NCI-H446 (cell line): ENCODE measurements at regions not wholly inside any gene's neighbourhood (a gene's known extent, or its start where the extent isn't known, plus 50 kb on each side); places are given as distances from the start of the nearest gene placed in this dataset.

Experiments
- DNase-seq, 2 experiments: peaks; one replicate each; lab custom pipeline; 2025; lab: John Stamatoyannopoulos, UW

DNA sequence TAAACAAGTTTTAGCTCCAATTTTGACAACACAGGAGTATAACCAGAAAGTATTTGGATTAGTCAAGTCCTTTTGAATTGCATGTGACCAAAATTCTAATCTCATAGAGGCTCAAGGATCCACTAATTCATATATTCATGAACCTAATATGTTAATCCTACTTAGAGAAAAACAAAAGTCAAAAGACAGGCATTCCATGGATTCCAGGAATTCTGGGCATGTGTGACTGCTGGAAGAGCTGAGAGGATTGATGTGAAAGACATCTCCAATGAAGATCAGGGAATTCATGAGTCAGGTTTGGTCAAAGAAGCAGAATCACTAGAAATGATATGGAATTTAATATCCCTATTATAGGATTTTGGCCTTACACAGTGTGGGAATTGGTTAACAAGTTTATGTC is 1494.6 kb upstream of the DDX18 start:
- no peak for DNase-seq

DNA sequence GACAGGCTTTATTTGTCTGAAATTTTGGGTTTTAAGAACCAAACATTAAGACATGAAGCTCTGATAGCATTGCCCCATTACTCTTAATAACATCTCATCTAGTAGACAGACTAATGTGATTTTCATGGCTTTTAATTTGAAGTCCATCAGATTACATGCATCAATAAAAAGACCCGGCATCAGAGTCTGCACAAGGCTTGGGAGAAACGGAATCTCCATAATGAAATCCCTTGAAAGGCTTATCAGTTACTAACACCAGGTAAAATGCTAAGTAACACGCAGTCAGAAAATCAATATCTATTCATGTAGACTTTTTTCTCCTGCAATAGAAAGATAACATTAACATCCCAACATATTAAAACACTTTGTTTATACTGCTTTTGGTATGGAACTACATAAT is 1485.2 kb upstream of the DDX18 start:
- no peak for DNase-seq

DNA sequence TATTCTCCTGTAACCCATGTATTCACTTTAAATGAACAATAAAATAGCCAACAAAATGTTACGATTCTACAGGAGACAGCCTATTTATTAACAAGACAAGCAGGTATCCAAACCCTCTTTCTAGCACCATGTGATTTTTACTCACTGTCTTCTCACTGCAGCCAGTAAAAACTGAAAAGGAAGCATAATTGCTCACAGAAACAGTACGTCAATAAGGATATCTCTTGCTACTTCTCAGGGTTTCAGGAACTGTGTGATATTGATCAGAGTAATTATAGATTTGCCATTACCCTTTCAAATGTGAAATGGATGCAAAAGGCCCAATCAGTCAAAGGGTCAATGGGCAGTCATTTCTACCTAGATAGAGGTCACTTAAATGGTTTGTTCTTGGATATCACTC is 1473.8 kb upstream of the DDX18 start:
- DNase-seq, result no peak

DNA sequence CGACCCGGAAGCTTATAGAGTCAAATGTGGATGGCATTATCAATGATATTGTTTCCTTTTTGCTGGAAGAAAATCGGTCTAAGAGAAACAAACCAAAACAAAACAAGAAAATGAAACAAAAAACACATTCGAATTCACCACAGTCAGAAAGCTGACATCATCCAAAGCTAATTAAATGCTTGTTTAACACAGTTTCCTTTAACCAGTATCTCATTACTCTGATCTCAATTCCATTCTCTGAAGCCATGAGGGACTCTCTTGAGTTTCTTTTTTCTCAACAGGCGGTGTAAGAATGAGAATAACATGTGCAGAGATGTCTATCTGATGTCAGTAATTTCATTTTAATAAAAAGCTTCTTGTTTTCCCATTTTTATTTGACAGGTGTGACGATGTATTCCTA is 1448.3 kb upstream of the DDX18 start:
- DNase-seq, result no peak

DNA sequence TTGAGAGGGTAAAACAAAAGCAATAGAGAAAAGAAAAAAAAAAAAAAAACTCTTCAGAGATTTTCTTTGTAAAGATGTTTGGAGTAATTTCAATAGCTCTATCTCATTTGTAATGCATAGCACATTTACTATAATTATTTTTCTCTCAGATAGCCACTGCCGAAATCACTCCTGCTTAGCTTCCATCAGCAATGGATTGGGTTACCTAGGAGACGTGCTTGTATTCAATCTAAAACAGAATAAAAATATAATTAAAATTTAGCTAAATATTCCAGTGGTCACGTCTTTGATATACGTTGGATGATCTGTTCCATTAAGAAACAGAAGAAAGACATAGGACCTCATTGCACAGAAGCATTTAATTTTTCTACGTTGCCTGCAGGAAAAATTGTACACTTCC is 1435.7 kb upstream of the DDX18 start:
- no peak for DNase-seq

DNA sequence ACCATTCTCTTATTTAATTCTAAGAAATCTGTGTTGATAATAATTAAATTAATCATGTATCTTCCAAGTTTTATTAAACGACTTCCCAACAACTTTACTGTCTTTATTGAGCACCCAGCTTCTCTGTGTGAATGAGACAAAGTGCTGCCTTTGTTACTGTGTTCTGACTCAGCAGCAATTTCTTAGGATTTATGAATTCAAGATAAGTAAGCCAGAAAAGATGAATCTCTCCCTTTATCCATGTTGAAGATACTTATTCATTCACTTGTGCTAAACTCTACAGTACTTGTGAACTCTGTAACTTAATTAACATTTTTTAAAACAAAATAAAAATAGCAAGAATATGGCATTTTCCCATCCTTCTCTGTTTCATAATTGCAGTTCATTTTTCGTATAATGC is 1403.3 kb upstream of the DDX18 start:
- no peak for DNase-seq

DNA sequence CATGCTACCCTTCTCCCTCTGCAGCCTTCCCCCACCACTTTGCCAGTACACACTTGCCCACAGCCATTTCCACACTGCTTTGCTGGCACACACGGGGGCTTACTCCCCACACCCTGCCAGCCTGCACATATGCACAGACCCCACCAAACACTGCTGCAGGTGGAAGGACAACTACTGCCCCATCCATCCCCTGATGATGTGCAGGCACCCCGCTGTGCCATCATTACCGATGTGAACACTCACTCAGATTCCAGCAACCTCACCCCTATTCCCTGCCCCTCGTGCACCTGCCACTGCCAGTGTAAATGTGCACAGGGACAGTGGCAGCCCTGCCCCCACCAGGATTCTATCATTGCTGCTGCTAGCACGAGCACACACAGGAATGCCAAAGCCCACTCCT is 1400.8 kb upstream of the DDX18 start:
- DNase-seq, result no peak

DNA sequence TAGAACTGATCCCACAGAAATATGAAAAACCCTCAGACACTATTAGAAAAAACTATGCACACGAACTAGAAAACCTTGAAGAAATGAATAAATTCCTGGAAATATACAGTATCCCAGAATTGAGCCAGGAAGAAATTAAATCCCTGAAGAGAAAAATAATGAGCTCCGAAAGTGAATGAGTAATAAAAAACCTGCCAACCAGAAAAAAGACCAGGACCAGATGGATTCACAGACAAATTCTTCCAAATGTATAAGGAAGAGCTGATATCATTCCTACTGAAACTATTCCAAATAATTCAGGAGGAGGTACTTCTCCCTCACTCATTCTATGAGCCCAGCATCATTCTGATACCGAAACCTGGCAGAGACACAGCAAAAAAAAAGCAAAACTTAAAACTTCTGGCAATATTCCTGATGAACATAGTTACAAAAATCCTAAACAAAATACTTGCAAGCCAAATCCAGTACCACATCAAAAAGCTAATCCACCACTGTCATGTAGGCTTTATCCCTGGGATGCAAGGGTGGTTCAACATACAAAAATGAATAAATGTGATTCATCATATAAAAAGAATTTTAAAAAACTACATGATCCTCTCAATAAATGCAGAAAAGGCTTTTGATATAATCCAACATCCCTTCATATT is 1397.6 kb upstream of the DDX18 start:
- DNase-seq, result no peak

DNA sequence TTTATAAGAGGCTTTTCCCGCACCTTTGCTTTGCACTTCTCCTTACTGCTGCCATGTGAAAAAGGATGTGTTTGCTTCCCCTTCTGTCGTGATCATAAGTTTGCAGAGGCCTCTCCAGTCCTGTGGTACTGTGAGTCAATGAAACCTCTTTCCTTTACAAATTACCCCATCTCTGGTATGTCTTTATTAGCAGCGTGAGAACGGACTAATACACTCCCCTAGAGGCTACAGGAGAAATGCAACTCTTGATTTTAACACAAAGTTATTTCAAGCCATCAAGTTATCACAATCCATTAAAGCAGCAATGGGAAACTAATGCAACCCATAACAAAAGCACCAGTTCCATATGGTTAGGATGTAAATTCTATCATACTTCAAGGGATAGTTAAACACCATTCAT is 1378.8 kb upstream of the DDX18 start:
- no peak for DNase-seq

DNA sequence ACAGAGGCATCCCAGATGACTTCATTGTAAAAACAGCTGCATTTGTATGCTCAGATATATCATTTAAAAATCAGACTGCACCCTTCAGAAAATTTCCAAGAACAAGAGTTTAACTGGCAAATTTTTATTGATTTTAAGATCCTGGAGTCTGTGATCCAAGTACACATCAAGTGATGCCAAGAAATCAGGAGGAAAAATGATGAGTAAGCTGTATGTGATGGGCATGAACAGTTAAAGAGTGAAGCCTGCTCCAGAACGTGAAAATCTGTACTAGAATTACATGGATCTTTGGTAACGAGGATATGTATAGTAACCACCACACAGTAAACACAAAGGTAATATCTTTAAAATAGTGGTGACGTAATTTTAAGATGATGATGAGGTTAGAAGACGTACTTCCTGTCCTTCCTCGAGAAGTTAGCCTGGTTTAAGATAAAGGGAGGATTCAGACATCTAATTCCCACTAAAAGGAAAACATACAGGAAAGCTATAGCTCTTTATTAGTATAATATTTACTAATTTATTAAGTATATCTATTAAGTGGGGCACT is 1374.3 kb upstream of the DDX18 start:
- DNase-seq, result no peak

DNA sequence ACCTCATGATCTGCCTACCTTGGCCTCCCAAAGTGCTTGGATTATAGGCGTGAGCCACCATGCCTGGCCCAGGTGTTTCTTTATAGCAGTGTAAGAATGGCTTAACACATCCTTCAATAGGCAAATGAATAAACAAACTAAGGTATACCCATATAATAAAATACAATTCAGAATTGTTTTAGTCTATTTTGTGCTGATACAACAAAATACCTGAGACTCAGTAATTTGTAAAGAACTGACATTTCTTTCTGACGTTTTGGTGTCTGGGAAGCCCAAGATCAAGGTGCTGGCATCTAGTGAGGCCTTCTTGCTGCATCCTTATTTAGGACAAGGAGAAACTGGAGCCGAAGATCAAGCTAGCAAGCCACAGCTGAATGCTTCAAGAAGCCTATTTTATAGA is 1372.1 kb upstream of the DDX18 start:
- DNase-seq, result no peak

DNA sequence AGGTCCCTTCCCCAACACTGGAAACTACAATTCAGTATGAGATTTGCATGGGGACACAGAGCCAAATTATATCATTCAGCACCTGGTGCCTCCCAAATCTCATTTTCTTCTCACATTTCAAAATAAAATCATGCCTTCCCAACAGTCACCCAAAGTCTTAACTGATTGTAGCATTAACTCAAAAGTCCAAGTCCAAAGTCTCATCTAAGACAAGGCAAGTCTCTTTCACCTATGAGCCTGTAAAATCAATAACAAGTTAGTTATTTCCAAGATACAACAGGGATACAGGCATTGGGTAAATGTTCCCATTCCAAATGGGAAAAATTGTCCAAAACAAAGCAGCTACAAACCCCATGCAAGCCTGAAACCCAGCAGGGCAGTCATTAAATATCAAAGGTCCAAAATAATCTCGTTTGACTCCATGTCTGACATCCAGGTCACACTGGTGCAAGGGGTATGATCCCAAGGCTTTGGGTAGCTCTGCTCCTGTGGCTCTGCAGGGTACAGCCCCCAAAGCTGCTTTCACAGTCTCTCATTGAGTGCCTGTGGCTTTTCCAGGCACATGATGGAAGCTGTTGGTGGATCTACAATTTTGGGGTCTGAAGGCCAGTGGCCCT is 1370.1 kb upstream of the DDX18 start:
- no peak for DNase-seq

DNA sequence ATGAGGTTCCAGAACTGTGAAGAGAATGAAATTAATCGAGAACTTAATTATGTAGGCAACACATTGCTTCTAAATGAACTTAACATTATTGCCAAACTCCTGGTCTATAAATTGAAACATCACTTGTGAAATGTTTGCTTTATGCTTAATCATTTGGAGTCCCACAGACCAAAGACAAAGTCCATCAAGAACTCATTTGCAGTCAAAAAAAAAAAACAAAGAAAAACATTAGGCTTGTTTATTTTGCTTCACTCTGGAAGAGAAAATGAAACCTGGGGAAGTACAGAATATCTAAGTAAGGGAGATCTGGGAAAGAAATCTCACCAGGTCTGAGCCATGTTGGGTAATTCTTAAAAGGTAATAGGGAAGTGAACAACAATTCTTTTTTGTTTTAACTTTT is 1363.5 kb upstream of the DDX18 start:
- DNase-seq, result no peak

DNA sequence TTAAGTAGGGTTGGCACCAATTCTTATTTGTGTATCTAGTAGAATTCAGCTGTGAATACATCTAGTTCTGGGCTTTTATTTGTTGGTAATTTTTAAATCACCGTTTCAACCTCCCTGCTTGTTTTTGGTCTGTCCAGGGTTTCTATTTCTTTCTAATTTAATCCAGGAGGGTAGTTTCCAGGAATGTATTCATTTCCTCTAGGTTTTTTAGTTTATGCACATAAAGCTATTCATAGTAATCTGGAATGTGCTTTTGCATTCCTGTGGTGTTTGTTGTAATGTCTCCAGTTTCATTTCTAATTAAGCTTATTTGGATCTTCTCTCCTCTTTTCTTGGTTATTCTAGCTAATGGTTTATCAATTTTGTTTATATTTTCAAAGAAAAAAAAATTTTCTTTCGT is 1361.8 kb upstream of the DDX18 start:
- DNase-seq, result no peak

DNA sequence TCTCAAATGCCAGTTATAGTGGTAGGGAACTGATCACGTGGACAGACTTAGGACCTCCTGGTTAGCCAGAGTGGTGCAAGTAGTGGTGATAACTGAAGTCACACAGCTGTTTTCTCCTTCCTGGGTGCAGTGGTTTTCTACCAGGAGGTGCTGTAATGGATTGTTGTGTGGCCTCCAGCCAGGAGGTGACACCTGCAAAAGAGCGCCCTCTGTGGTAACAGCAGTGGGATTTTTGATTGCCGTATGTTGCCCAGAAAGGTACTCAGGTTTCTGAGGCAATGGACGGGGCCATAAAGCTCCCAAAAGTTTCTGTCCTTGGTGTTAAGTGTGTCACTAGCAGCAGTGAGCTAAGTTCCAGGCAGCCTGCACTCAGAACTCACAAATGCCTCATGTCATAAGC is 1358.1 kb upstream of the DDX18 start:
- DNase-seq, result no peak

DNA sequence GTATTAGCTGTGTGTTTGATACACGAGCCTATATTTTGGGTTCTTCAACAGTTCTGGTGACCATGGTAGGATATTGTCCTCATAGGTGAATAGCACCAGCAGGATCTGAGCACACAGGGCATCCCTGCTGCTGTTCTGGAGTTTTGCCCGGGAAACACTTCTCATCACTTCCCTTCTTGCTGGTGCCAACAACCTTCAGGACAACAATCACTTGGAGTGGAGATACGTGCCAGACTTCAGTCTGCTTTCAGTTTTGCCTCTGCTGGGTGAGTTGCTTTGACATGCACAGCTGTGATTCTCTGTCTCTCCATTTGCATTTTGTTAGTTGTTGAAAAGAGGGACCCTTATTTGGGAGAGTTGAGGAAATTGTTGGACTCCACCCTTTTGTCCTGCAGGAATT is 1347.2 kb upstream of the DDX18 start:
- DNase-seq, result no peak

DNA sequence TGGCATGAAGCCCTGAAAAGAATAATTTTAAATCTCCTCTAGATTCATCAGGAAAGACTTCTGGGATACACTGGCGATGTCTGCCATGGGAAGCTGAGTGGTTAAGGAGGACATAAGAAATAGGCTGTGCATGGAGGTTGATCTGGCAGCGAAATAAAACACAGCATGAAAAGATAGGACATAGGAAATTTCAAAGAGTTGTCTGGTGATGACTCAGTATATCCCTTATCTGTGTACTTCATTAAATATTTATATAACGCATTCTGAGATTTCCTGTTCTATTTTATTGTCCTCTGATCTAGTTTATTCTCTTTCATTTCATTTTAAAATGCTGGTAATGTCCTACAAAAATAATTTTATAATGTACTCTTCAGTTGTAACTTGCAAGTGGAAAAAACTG is 1337.3 kb upstream of the DDX18 start:
- DNase-seq, result no peak

DNA sequence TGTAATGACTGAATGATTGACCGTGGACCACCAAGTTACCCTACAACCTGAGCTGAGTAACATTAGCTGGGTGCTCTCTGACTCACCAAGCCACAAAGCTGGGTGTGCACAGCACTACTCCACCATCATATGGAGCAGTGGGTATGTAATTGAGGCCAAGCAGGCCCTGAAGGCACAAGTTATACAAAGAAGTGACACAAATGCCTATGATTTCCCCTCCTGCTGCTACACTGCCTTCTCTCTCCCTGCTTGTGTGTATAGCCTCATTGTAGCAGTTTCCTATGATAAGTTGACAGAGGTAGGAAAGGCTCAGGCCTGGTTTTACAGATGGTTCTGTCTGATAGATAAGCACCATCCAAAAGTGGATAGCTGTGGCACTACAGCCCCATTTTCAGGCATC is 1327.2 kb upstream of the DDX18 start:
- no peak for DNase-seq

DNA sequence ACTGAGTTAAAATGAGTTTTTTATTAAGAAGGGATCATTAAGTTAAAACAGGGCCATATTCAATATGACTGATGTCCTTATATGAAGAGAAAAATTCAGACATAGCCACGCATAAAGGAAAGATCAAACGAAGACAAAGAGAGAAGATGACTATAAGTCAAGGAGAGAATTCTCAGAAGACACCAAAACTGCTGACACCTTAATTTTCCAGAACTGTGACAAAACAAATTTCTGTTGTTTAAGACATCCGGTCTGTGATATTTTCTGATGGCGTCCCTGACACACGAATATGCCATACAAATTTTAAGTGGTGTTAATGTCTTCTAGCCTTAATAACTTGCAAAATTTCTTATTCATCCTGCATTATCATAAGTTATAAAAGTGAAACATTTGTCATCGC is 1325.2 kb upstream of the DDX18 start:
- no peak for DNase-seq

DNA sequence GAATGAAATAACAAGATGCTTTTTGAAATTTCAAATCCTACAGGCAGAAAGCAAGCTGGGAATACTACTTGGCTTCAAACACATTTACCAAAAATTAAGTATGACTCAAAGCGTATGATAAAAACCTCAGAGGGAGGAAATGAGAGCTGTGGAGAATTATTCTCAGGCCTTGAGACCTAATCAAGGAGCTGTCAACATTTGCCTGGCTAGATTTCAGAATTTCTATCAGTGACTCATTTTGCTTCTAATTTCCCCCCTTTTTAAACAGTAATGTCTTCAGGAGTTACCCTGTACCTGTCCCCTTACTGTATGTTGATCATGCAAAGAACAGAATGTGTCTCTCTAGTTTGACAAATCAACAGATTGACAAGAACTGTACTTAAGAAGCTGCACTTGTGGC is 1324.5 kb upstream of the DDX18 start:
- DNase-seq, result no peak

DNA sequence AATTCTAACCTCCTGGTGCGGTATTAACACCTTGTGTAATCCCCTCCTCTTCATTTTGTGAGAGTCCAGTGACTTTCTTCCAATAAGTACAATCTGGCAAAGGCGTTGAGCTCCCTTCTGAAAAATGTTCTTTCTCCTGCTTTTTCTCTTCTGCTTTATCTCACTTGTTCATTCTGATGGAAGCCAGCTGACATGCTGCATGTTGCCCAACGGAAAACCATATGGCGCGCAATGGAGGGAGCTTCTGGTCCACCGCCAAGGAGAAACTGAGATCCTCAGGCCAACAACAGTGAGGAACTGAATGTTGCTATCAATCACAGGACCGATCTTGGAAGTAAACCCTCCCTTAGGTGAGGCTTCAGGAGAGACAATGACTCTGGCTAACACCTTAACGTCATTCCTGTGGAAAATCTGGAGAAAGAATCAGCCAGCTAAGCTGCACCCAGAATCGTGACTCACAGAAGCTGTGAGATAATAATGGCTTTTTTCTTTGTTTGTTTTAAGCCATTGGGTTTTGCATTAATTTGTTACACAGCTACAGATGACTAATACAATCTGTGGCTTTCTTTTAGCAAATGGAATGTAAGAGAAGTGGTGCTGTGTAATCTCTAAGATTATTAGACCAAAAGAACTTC is 1323.9 kb upstream of the DDX18 start:
- DNase-seq, result no peak

DNA sequence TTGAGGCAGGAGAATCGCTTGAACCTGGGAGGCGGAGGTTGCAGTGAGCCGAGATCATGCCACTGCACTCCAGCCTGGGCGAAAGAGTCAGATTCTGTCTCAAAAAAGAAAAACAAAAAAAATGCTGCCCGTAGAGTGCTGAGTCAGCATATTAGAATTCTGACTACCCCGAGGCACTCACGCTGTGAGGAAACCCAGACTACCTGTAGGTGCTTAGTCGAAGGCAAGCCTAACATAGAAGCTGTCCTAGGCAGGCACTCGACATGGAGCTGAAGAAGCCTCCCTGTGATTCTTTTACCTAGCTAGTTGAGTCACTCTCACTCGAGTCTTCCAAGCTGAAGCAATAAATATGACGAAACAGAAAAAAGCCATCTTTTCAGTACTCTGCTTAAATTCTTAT is 1323.2 kb upstream of the DDX18 start:
- no peak for DNase-seq

DNA sequence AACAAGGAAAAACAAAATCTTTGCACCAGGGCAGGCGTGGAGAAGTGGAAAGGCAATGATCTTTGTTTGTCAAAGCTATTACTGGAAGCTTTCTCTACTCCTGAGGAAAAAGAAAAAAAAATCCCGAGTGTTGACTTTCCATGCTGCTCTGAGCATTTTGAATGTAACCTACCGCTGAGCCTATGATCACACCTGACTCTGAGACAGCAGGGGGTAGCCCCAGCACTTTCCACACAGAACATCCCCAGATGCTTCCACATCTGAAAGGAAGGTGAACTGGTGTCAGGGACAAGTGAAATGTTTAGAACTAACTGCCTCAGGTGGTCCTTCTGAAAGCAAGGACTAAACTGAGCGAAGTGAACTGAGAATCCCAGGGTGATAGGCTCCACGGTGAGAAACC is 1315.1 kb upstream of the DDX18 start:
- no peak for DNase-seq
